OCI-LY1 (cell line): ENCODE measurements at regions not wholly inside any gene's neighbourhood (a gene's known extent, or its start where the extent isn't known, plus 50 kb on each side); places are given as distances from the start of the nearest gene placed in this dataset.

Experiments
- H2AFZ ChIP-seq: fragments of 200-600 bp; sonication (generic), shearing (Covaris generic); 2 replicates; pipeline ENCODE4 v1.6.0; 2014; ENCODE audit warnings: antibody characterized with exemption, mild to moderate bottlenecking, low read length
- H3F3A ChIP-seq: fragments of 200-600 bp; sonication (generic), shearing (Covaris generic); 2 replicates; pipeline ENCODE4 v1.6.0; 2014; ENCODE audit warnings: mild to moderate bottlenecking, antibody characterized with exemption, low read length, moderate library complexity; ENCODE audit not compliant: insufficient read depth
- H3K27ac ChIP-seq: fragments of 200-600 bp; sonication (generic); 2 replicates; pipeline ENCODE4 v1.5.1; 2014; ENCODE audit warnings: low read length, mixed run types, mild to moderate bottlenecking, low read depth; ENCODE audit not compliant: poor library complexity, severe bottlenecking
- H3K27me3 ChIP-seq: fragments of 200-600 bp; sonication (generic); 2 replicates; pipeline ENCODE4 v1.6.0; 2014; ENCODE audit warnings: antibody characterized with exemption, mild to moderate bottlenecking, low read length, moderate library complexity; ENCODE audit not compliant: insufficient read depth
- H3K36me3 ChIP-seq: fragments of 200-600 bp; sonication (generic); 2 replicates; pipeline ENCODE4 v1.6.1; 2014; ENCODE audit warnings: mild to moderate bottlenecking, antibody characterized with exemption, low read length, moderate library complexity, mixed read lengths; ENCODE audit not compliant: insufficient read depth
- H3K4me1 ChIP-seq: fragments of 200-600 bp; sonication (generic); 2 replicates; pipeline ENCODE4 v1.5.1; 2014; ENCODE audit warnings: mild to moderate bottlenecking, low read length, moderate library complexity; ENCODE audit not compliant: insufficient read depth, severe bottlenecking
- H3K4me2 ChIP-seq: fragments of 200-600 bp; sonication (generic), shearing (Covaris generic); 2 replicates; pipeline ENCODE4 v1.6.1; 2014; ENCODE audit warnings: low read length
- H3K4me3 ChIP-seq: fragments of 200-600 bp; sonication (generic); 2 replicates; pipeline ENCODE4 v1.5.1; 2014; ENCODE audit warnings: low read length, low read depth, mild to moderate bottlenecking, mixed read lengths; ENCODE audit not compliant: poor library complexity, severe bottlenecking
- H3K79me2 ChIP-seq: fragments of 200-600 bp; shearing (Covaris generic); 2 replicates; pipeline ENCODE4 v1.6.1; 2016; ENCODE audit warnings: mixed run types, low read length, mixed read lengths; ENCODE audit not compliant: insufficient read depth
- H3K9ac ChIP-seq: fragments of 200-600 bp; sonication (generic), shearing (Covaris generic); 2 replicates; pipeline ENCODE4 v1.6.1; 2014; ENCODE audit warnings: mild to moderate bottlenecking, low read length, mixed read lengths
- H3K9me2 ChIP-seq: fragments of 200-600 bp; sonication (generic), shearing (Covaris generic); 2 replicates; pipeline ENCODE4 v1.6.1; 2014; ENCODE audit warnings: low read depth, mild to moderate bottlenecking, low read length, mixed read lengths
- H3K9me3 ChIP-seq: fragments of 200-600 bp; shearing (Covaris generic); 2 replicates; pipeline ENCODE4 v1.6.1; 2014; ENCODE audit warnings: low read length, mixed read lengths
- H4K20me1 ChIP-seq: fragments of 200-600 bp; sonication (generic), shearing (Covaris generic); 2 replicates; pipeline ENCODE4 v1.6.0; 2016; ENCODE audit warnings: mild to moderate bottlenecking, low read length; ENCODE audit not compliant: insufficient read depth
- EZH2 ChIP-seq: fragments of 200-600 bp; sonication (generic), shearing (Covaris generic); IDR thresholded peaks from 2 replicates; pipeline ENCODE4 v1.8.0; 2017; ENCODE audit warnings: borderline replicate concordance, mixed run types, mild to moderate bottlenecking, antibody characterized with exemption, low read length, moderate library complexity, mixed read lengths
- TF ChIP-seq, protein P1 (sequence below): fragments of 200-600 bp; sonication (generic), shearing (Covaris generic); IDR thresholded peaks from 2 replicates; pipeline ENCODE4 v1.5.1; 2017; ENCODE audit warnings: mild to moderate bottlenecking, antibody characterized with exemption, low read length, moderate library complexity, mixed read lengths

DNA sequence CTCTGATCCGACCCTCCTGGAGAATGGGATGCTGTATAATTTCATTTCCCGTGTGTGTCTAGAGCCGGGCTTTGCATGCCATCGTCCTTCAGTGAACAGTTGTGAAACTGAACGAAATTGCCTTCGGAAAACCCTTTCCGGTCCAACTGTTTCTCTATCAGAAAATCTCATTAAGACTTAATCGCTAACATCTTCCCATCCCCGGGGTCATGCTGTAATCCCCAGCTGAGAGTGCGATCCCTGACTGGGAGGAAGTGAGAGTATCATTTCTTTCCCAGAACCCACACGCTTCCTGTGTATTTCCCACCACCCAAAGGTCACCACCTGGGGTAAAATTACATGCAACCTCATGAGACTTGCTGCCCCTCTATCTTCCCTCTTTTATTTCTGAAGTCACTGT is 75.6 kb upstream of the RBFOX1 start:
- H3K9me2 ChIP-seq: no peaks in the 10 kb centered on the region

DNA sequence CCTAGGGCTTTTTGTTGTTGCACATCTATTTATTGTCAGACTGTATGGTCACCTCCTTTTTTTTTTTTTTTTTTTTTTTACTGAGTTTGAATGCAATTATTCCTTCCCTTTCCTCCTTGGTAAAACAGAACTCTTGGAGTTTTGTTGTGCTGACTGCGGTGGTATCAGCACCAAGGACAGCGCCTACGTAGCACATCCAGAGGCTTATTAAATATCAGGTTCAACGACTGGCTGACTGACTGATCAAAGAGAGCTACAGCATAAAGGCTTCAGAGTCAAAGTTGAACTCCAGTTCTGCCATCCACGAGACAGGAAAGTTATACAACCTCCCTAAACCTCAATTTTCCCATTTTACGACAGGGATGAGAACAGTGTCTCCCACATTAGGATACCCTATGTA is 86.1 kb upstream of the RBFOX1 start:
- Histone ChIP-seq H3K9me3 (no peaks in the 10 kb centered on the region), H3K9me2 (no peaks in the 10 kb centered on the region), H3K4me2 (no peak overlapping the region), H3K9ac (no peak overlapping the region), H3F3A (no peaks in the 10 kb centered on the region), H3K36me3 (no peaks in the 10 kb centered on the region), H3K4me1 (no peaks in the 10 kb centered on the region), H3K27ac (no peak overlapping the region), H4K20me1 (no peaks in the 10 kb centered on the region), H2AFZ (no peak overlapping the region), H3K27me3 (no peaks in the 10 kb centered on the region), H3K79me2 (no peaks in the 10 kb centered on the region), H3K4me3 (no peak overlapping the region)
- no peak for TF ChIP-seq EZH2
- TF ChIP-seq, protein P1, sequence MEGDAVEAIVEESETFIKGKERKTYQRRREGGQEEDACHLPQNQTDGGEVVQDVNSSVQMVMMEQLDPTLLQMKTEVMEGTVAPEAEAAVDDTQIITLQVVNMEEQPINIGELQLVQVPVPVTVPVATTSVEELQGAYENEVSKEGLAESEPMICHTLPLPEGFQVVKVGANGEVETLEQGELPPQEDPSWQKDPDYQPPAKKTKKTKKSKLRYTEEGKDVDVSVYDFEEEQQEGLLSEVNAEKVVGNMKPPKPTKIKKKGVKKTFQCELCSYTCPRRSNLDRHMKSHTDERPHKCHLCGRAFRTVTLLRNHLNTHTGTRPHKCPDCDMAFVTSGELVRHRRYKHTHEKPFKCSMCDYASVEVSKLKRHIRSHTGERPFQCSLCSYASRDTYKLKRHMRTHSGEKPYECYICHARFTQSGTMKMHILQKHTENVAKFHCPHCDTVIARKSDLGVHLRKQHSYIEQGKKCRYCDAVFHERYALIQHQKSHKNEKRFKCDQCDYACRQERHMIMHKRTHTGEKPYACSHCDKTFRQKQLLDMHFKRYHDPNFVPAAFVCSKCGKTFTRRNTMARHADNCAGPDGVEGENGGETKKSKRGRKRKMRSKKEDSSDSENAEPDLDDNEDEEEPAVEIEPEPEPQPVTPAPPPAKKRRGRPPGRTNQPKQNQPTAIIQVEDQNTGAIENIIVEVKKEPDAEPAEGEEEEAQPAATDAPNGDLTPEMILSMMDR: no peak

More for the DNA sequence above, 75.6 kb upstream of the RBFOX1 start:
- H3K9ac ChIP-seq: no peak overlapping the region
- H3K9me3 ChIP-seq: no peaks in the 10 kb centered on the region
- no peak overlapping the region for H2AFZ ChIP-seq
- no peaks in the 10 kb centered on the region for H3K4me1 ChIP-seq
- H3F3A ChIP-seq: no peaks in the 10 kb centered on the region
- no peak overlapping the region for H3K27ac ChIP-seq
- TF ChIP-seq EZH2: no peak
- TF ChIP-seq, protein P1: no peak
- no peaks in the 10 kb centered on the region for H4K20me1 ChIP-seq
- H3K4me3 ChIP-seq: no peak overlapping the region
- H3K36me3 ChIP-seq: no peaks in the 10 kb centered on the region
- no peaks in the 10 kb centered on the region for H3K79me2 ChIP-seq
- H3K27me3 ChIP-seq: no peaks in the 10 kb centered on the region
- no peak overlapping the region for H3K4me2 ChIP-seq

DNA sequence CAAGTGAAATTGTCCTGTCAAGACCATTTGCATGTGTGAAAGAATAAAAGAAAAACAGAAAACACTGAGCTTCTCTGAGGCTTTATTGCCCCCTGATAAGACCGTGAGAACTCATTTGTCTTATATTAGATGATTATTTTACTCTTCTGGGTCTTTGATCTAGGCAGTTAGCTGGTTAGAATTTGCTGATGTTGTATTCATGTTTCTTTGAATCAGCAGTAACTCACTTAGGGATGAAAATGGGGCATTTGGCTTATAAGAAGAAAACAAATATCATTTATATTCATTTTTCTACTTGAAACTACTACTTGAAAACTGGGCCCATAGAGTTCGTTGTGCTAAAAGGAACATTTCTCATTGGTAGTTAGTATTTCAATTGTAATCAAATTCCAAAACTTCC is 93.1 kb upstream of the RBFOX1 start:
- Histone ChIP-seq H3K9me3 (no peaks in the 10 kb centered on the region), H3K4me2 (no peak overlapping the region), H3K27ac (no peak overlapping the region), H3K4me3 (no peak overlapping the region), H3K79me2 (no peaks in the 10 kb centered on the region), H3F3A (no peaks in the 10 kb centered on the region), H3K27me3 (no peaks in the 10 kb centered on the region), H3K36me3 (no peaks in the 10 kb centered on the region), H3K9ac (no peak overlapping the region), H3K9me2 (no peaks in the 10 kb centered on the region), H2AFZ (no peak overlapping the region), H3K4me1 (no peaks in the 10 kb centered on the region), H4K20me1 (no peaks in the 10 kb centered on the region)
- TF ChIP-seq, protein P1: no peak
- TF ChIP-seq EZH2: no peak
